Adrenal gland (tissue), 9 donors: ENCODE measurements at regions not wholly inside any gene's neighbourhood (a gene's known extent, or its start where the extent isn't known, plus 50 kb on each side); places are given as distances from the start of the nearest gene placed in this dataset.

Source experiments
- DNase-seq, 7 donors: peaks; one replicate each; pipeline ENCODE4 v3.0.0-alpha.2; 2019 to 2020
- H3K27ac ChIP-seq, 5 donors: fragments of 200-600 bp; sonication (generic) in 4 of 5; 1 replicate in 3 of 5; 2 replicates in 2 of 5; pipeline versions ENCODE4 v1.5.1 to v1.8.0; 2016 to 2020; ENCODE audit warnings: mild to moderate bottlenecking in 1 of 5
- H3K27me3 ChIP-seq: fragments of 200-600 bp; 2 replicates; pipeline ENCODE4 v1.8.0; 2021
- H3K36me3 ChIP-seq, 2 donors: fragments of 200-600 bp; replicated peaks in 1 of 2; 1 replicate in 1 of 2; 2 replicates in 1 of 2; pipeline versions ENCODE4 v1.5.1 to v1.8.0; 2018 to 2022
- H3K4me1 ChIP-seq, 2 donors: fragments of 200-600 bp; replicated peaks in 1 of 2; 1 replicate in 1 of 2; 2 replicates in 1 of 2; pipeline versions ENCODE4 v1.5.1 to v1.8.0; 2018 to 2021
- H3K4me3 ChIP-seq, 4 donors: fragments of 200-600 bp; sonication (generic) in 3 of 4; one replicate each; pipeline ENCODE4 v1.5.1; 2016 to 2018
- H3K9me3 ChIP-seq, 3 donors: fragments of 200-600 bp; sonication (generic) in 1 of 3; replicated peaks in 1 of 3; 1 replicate in 2 of 3; 2 replicates in 1 of 3; pipeline versions ENCODE4 v1.5.1 to v1.8.0; 2016 to 2021
- CTCF ChIP-seq, 6 experiments: fragments of 450-650 bp in 4 of 6; fragments of 200-600 bp in 2 of 6; sonication (generic) in 1 of 6; IDR thresholded peaks; 1 replicate in 5 of 6; 2 replicates in 1 of 6; pipeline versions ENCODE4 v1.5.1 to v1.8.0; 2016 to 2021; ENCODE audit warnings: antibody characterized with exemption in 6 of 6, mild to moderate bottlenecking in 2 of 6, moderate library complexity in 1 of 6
- POLR2A ChIP-seq, 2 donors: fragments of 450-650 bp; IDR thresholded peaks; one replicate each; pipeline ENCODE4 v1.6.1; 2017; ENCODE audit warnings: antibody characterized with exemption in 2 of 2, mild to moderate bottlenecking in 2 of 2, moderate library complexity in 1 of 2
- WGBS, 4 donors: extraction: QIAGEN DNeasy Blood & Tissue Kit in 2 of 4; methylation state at CpG; one replicate each; pipeline versions ENCODE4 v1.1.5 to v1.1.7; 2013 to 2017; 5-methylcytosine and 5-hydroxymethylcytosine counted together
- intact Hi-C, 2 donors: fragments of 100-400 bp; cut with DNase I; formaldehyde crosslinking; loops; one replicate each; pipeline versions ENCODE4 v1.14.1 to v1.15.0; 2022 to 2023
- donor health status: healthy with polysubstance abuse.
- donor health status: Bipolar disorder and iron deficiency.
- donor health status: DM: yes; HTN: yes; CAD: no.
- donor health status: DM: no; HTN: no; CAD: no.
- donor health status: DM: no; HTN: no; CAD: no.

GRCh38 chr15:29386523-29386922 is 116.9 kb upstream of the NSMCE3 start:
- intact Hi-C loops = no loop called here

GRCh38 chr15:29383367-29383766 is 113.7 kb upstream of the NSMCE3 start:
- Histone ChIP-seq H3K9me3 (no peaks in the 10 kb centered on the region), H3K36me3 (no peaks in the 10 kb centered on the region), H3K4me3 (no peak overlapping the region), H3K4me1 (no peaks in the 10 kb centered on the region), H3K27me3 (no peaks in the 10 kb centered on the region), H3K27ac (no peak overlapping the region)
- 76 to 86% (median 79%) methylated on average over 2 to 4 of the region's 4 CpGs for WGBS, 4 donors
- intact Hi-C loops = no loop called here
- no peak for TF ChIP-seq POLR2A (IDR thresholded peaks at IDR 0.05)
- TF ChIP-seq CTCF (IDR thresholded peaks at IDR 0.05) = no peak
- DNase-seq = no peak

More at GRCh38 chr15:29386523-29386922, 116.9 kb upstream of the NSMCE3 start:
- Histone ChIP-seq H3K27me3 (no peaks in the 10 kb centered on the region), H3K9me3 (no peaks in the 10 kb centered on the region), H3K27ac (no peak overlapping the region), H3K36me3 (no peaks in the 10 kb centered on the region), H3K4me1 (no peaks in the 10 kb centered on the region), H3K4me3 (no peak overlapping the region)
- TF ChIP-seq CTCF (IDR thresholded peaks at IDR 0.05) (no peak), POLR2A (IDR thresholded peaks at IDR 0.05) (no peak)
- DNase-seq = no peak
- WGBS, 4 donors = 83 to 94% (median 89%) methylated on average over 6 of the region's 6 CpGs

GRCh38 chr15:29382862-29383261 is 113.2 kb upstream of the NSMCE3 start:
- H3K27me3 ChIP-seq = no peaks in the 10 kb centered on the region
- DNase-seq = no peak
- H3K27ac ChIP-seq = no peak overlapping the region
- H3K4me1 ChIP-seq = no peaks in the 10 kb centered on the region
- TF ChIP-seq POLR2A (IDR thresholded peaks at IDR 0.05) (no peak), CTCF (IDR thresholded peaks at IDR 0.05) (no peak)
- 63 to 77% (median 64%) methylated on average over 8 of the region's 8 CpGs for WGBS, 4 donors
- no peaks in the 10 kb centered on the region for H3K36me3 ChIP-seq
- intact Hi-C loops = no loop called here
- no peaks in the 10 kb centered on the region for H3K9me3 ChIP-seq
- H3K4me3 ChIP-seq = no peak overlapping the region

GRCh38 chr15:29380466-29380865 is 110.8 kb upstream of the NSMCE3 start:
- Histone ChIP-seq H3K4me3 (no peak overlapping the region), H3K4me1 (no peaks in the 10 kb centered on the region), H3K27me3 (no peaks in the 10 kb centered on the region), H3K27ac (no peak overlapping the region), H3K36me3 (no peaks in the 10 kb centered on the region), H3K9me3 (no peaks in the 10 kb centered on the region)
- TF ChIP-seq CTCF (IDR thresholded peaks at IDR 0.05) (no peak), POLR2A (IDR thresholded peaks at IDR 0.05) (no peak)
- intact Hi-C loops = no loop called here
- DNase-seq = no peak
- WGBS, 4 donors = 86 to 88% (median 87%) methylated on average over 6 of the region's 6 CpGs
